ENCODE measurements at regions not wholly inside any gene's neighbourhood (a gene's known extent, or its start where the extent isn't known, plus 50 kb on each side); places are given as distances from the start of the nearest gene placed in this dataset.

- H3K36me3 ChIP-seq: no peaks in the 10 kb centered on the region
- H3K27ac ChIP-seq: no peak overlapping the region
- no peak overlapping the region for H3K4me3 ChIP-seq (ENCODE audit: low read depth, low read length)
- DNase-seq: no peak
- TF ChIP-seq CTCF (IDR thresholded peaks at IDR 0.05; ENCODE audit: low read depth, low read length): no peak
- peaks cover 5% of the 10 kb centered on the region for H3K27me3 ChIP-seq (ENCODE audit: insufficient read depth, low read depth, severe bottlenecking)
- no peaks in the 10 kb centered on the region for H3K9me3 ChIP-seq (ENCODE audit: severe bottlenecking)
Observed at GRCh38 chr3:102026656-102027055, 177.3 kb downstream of the NFKBIZ start.

GRCh38 chr3:102030661-102031060 lies 181.3 kb downstream of the NFKBIZ start:
- TF ChIP-seq CTCF (IDR thresholded peaks at IDR 0.05; ENCODE audit: low read depth, low read length): no peak
- no peak overlapping the region for H3K27ac ChIP-seq
- H3K4me3 ChIP-seq (ENCODE audit: low read depth, low read length): no peak overlapping the region
- H3K36me3 ChIP-seq: no peaks in the 10 kb centered on the region
- DNase-seq: no peak
- H3K27me3 ChIP-seq (ENCODE audit: insufficient read depth, low read depth, severe bottlenecking): no peaks in the 10 kb centered on the region
- no peaks in the 10 kb centered on the region for H3K9me3 ChIP-seq (ENCODE audit: severe bottlenecking)

GRCh38 chr3:102031834-102032233 lies 182.5 kb downstream of the NFKBIZ start:
- H3K36me3 ChIP-seq: no peaks in the 10 kb centered on the region
- H3K27me3 ChIP-seq (ENCODE audit: insufficient read depth, low read depth, severe bottlenecking): no peaks in the 10 kb centered on the region
- H3K27ac ChIP-seq: no peak overlapping the region
- H3K4me3 ChIP-seq (ENCODE audit: low read depth, low read length): no peak overlapping the region
- no peak for TF ChIP-seq CTCF (IDR thresholded peaks at IDR 0.05; ENCODE audit: low read depth, low read length)
- H3K9me3 ChIP-seq (ENCODE audit: severe bottlenecking): no peaks in the 10 kb centered on the region
- no peak for DNase-seq

- DNase-seq: no peak
- H3K9me3 ChIP-seq (ENCODE audit: severe bottlenecking): no peaks in the 10 kb centered on the region
- no peak for TF ChIP-seq CTCF (IDR thresholded peaks at IDR 0.05; ENCODE audit: low read depth, low read length)
- no peak overlapping the region for H3K27ac ChIP-seq
- H3K36me3 ChIP-seq: no peaks in the 10 kb centered on the region
- H3K4me3 ChIP-seq (ENCODE audit: low read depth, low read length): no peak overlapping the region
- H3K27me3 ChIP-seq (ENCODE audit: insufficient read depth, low read depth, severe bottlenecking): no peaks in the 10 kb centered on the region
Observed at GRCh38 chr3:102032491-102033383, 183.4 kb downstream of the NFKBIZ start.

GRCh38 chr3:102034639-102035451 lies 185.5 kb downstream of the NFKBIZ start:
- no peak overlapping the region for H3K4me3 ChIP-seq (ENCODE audit: low read depth, low read length)
- no peak overlapping the region for H3K27ac ChIP-seq
- no peaks in the 10 kb centered on the region for H3K27me3 ChIP-seq (ENCODE audit: insufficient read depth, low read depth, severe bottlenecking)
- no peak for TF ChIP-seq CTCF (IDR thresholded peaks at IDR 0.05; ENCODE audit: low read depth, low read length)
- no peaks in the 10 kb centered on the region for H3K9me3 ChIP-seq (ENCODE audit: severe bottlenecking)
- no peaks in the 10 kb centered on the region for H3K36me3 ChIP-seq
- DNase-seq: no peak
